T follicular helper cell (primary cell): ENCODE measurements at regions not wholly inside any gene's neighbourhood (a gene's known extent, or its start where the extent isn't known, plus 50 kb on each side); places are given as distances from the start of the nearest gene placed in this dataset.
"Not testable (repeated sequence)": the region's sequence is repeated elsewhere in the genome, so short reads cannot be mapped to it uniquely, and the experiment has no call there.

Experiments
- DNase-seq: peaks from one replicate; pipeline ENCODE4 v3.0.0-alpha.2; 2020; ENCODE audit warnings: low read depth

DNA sequence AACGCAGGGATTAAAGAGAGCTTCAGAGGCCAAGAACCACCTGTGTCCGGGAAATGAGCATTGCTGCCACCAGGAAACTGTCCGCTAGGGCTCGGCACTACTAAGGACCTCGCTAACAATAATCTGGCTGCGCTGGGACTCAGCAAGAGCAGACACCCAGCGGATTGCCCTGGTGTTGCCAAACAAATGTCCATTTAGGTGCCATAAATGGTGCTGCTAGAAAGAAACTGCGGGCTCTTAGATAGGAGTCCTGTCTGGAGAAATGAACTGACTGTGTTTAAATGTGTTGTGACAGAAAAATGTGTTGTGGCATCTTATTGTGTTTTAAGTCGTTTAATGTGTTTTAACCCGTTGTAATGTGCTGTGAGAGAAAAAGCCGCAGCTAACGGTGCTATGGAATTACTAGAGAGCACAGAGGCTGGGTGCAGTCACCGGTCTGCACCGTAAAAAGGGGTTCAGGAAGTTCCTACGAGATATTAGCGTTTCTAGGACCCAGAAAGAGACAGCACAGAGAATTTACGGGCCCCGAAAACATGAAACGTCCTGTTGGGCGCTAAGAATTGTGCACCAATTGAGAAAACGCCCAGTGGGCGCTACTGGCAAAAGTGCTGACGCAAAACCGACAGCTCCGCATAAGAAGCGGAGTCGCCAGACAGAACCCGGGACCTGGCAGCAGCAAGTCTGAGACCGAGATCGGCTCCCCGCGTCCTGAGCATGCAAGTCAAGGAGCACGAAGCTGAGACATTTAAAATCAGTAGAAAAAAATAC lies 90.6 kb downstream of the ANXA2R start:
- peak; percentile 48 for DNase-seq

DNA sequence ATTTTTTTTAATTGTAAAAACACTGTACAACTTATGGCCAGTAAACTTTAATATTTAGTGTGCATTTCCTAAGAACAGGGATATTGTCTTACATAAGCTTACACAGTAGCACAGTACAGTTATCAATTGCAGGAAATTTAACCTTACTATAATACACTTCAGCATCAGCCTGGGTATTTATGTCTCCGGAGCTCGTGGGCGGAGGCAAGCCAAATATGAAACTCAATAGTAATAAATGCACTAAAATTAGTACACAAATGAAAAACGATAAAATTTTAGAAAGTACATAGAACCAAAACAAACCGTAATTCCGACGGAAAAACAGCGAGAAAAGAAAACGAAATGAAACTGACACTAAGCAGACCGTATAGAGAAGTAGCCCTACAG lies 91.2 kb downstream of the ANXA2R start:
- DNase-seq, result no peak

DNA sequence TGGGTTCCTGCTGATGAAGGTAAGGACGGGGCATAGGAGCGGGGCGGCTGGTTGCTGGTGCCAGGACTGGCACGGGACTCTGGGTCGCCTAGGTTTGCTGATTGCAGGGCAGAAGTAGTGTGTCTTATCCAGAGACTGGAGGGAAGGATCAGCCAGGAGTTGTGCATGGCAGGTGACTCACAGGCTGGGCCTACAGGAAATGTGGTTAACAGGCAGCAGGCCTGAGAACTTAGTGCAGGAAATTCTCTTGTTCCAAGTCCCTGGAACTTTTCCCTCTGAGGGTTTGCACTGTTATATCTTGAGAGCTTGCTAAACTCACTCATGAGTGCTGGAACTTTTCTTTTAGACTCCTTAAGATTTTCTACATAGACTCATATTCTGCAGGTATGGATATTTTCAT lies 95.1 kb downstream of the ANXA2R start:
- no peak for DNase-seq

DNA sequence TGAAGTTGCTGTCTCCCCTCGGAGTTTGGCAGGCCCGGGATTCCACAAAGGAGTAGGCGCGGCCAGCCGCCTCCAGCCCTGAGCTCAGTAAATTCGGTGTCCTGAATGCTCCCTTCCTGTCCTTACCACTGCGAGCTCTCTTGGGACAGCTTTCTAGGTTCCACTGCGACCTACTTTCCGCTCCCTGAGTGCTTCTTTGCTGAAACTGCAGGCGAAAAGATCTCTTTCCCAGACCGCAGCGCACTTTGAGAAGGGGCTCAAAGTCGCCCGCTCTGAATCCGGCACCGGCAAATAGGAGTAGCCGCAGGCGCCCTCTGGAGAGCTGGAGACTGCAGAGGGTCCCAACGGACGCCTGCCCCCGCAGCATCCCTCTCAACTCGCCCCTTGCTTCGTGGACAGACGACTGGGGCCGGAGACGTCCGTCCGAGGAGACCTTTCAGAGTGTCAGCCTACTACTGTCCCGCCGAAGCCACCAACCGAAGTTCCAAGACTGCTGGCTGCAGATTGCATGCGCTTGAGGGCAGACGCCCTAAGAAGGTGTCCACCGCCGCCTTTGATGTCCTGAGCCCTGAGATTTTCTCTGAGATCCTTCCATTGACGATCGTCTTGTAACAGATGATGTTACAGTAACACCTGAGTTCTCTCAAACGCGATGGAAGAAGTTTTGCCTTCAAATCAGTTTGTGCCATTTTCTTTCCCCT lies 96.0 kb downstream of the ANXA2R start:
- no peak for DNase-seq

DNA sequence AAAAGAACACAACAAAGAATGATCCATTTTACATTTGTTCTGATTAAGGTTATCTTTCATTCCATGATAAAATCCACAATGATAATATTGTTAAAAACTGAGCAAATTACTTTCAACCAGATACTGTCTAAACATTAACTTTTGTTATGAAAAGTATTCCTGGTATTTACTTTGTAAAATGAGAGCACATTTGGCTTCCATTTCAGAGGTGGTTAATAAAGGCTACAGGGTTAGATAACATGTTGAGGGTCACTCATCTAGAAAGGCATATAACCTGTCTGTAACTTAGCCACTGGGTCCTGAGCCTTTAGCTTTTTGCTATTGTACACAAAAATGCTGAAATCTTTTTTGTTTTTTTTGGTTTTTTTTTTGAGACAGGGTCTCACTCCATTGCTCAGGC lies 99.3 kb downstream of the ANXA2R start:
- DNase-seq, result no peak

DNA sequence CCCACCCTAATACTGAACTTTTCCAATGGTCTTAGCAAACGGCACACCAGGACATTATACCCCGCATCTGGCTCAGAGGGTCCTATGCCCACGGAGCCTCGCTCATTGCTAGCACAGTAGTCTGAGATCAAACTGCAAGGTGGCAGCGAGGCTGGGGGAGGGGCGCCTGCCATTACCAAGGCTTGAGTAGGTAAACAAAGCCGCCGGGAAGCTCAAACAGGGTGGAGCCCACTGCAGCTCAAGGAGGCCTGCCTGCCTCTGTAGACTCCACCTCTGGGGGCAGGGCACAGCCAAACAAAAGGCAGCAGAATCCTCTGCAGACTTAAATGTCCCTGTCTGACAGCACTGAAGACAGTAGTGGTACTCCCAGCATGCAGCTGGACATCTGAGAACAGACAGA lies 108.1 kb downstream of the ANXA2R start:
- DNase-seq, result not testable (repeated sequence)

DNA sequence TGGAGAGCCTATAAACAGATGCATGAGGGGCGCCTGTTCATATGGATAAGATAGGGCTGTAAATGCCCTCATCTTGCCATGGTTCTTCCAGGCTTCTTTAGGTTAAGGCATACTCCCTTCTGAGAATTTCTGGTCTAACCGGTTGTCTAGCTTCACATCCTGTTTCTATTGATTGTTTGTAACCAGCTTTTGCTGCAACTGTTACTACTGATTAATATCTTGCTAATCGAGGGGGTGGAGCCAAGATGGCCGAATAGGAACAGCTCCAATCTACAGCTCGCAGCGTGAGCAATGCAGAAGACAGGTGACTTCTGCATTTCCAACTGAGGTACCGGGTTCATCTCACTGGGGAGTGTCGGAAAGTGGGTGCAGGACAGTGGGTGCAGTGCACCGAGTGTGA lies 108.7 kb downstream of the ANXA2R start:
- not testable (repeated sequence) for DNase-seq

DNA sequence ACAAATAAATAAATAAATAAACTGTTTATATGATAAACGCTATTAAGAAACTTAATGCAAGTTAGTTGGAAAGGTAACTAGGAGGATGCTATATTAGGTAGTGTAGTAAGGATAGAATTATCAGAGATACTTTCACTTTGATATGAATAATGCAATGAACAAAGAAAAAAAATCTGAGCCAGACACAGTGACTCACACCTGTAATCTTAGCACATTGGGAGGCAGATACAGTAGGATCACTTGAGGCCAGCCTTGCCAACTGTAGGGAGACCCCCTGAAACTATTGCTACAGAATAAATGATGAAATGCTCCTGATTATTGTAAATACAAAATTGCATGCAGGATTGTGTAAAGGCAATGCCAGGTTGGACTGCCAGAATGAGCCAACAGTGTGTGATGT lies 109.2 kb downstream of the ANXA2R start:
- DNase-seq, result no peak

DNA sequence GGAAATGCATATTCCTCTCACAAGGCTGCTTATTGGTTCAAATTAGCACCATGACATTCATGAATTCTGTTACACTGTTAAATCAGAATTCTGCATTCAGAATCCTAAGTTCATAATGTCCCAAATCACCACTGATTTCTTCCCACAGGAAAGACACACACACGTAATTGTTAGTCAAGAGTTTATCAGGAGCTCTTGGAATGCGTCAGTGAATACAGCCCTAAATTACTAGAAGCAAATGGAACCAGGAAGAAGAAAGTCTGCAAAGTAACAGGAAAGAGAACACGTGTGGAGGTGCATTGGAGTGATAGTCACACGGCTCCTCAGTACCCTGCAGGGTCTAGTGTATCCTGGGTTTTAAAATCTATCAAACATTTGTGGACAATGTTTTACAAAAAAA lies 110.2 kb downstream of the ANXA2R start:
- DNase-seq, result no peak

DNA sequence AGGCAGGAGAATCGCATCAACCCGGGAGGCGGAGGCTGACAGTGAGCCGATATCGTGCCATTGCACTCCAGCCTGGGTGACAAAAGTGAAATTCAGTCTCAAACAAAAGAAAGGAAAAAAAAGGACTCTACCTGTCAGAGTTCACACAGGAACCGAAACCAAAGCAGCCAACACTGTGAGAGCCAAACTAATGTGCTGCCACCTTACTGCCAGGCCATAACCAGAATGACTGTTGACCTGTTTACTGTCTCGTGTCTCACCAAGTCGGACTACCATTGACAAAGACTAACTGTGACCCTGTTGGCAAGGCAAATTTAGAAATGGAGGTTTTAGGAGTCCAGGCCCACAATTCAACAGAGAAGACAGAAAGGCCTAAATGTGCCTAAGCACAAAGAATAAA lies 112.4 kb downstream of the ANXA2R start:
- no peak for DNase-seq

DNA sequence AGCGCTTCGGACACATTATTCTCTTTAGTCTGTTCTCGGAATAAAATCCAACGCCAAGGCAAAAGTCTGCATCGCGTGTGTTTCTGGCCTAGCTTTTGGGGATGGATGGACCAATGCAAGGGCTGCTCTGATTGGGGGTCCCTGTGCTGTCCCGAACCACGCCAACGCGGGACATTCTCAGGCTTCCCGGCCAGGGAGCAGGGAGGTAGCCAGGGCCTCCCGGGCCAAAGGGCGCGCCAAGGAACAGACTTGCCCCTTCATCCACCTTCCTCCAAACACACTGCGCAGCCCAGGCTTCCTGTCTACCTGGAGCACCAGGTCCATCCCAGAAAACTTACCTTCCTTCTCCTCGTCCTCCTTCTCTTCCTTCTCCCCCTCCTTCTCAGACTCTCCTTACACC lies 113.0 kb upstream of the SELENOP start:
- DNase-seq, result no peak

DNA sequence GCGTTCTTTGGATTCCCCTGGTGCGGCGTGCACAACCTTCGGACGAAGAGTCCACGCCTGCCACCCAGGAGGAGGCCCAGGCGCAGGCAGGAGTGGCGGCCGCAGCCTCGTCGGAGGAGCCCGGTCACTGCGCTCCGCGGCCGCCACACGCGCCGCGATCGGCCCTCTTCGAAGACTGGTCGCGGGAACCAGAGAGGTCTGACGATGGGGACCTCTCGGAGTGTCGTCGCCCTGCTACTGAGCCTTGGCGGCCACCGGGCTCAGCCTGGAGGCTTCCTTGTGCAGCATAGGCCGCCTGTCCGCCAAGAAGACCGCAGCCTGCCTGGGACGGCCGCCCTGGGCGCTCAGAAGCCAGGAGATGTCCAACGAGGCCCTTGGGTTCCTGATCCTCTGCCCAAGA lies 112.5 kb upstream of the SELENOP start:
- no peak for DNase-seq

DNA sequence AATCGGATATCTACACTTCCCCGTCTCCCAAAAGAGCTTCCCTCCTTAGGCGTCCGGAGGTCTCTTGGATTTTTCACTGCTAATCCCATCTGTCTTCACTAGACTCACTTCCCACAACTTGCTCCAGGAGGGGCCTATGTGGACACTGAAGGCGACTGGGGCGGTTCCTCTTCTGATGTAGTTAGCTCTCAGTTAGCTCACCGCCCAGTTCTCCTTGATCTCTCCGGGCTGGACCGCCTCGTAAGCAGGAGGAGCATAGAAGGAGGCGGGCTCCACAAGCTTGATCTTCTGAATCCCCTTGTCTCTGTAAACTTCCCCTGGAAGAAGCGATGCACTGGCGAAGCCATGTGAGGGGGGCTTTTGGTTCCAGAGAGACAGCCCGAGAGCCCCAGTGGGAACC lies 112.0 kb upstream of the SELENOP start:
- DNase-seq, result no peak

DNA sequence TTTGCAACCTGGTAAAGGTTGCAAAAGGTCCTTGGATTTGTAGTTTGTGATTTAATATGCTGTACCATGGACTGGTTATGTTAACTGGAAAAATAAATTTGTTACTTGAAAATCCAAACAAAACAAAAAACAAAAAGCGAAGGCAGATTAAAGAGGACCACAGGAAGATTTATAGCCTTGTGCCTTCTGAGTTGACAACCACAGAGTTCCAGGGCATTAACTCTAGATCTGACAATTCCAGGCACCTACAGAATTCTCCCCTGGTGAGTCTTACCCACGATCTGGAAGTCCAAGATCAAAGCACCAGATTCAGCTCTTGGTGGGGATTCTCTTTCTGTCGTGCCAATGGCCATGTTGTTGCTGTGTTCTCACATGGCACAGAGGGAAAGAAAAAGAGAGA lies 107.9 kb upstream of the SELENOP start:
- DNase-seq, result no peak

DNA sequence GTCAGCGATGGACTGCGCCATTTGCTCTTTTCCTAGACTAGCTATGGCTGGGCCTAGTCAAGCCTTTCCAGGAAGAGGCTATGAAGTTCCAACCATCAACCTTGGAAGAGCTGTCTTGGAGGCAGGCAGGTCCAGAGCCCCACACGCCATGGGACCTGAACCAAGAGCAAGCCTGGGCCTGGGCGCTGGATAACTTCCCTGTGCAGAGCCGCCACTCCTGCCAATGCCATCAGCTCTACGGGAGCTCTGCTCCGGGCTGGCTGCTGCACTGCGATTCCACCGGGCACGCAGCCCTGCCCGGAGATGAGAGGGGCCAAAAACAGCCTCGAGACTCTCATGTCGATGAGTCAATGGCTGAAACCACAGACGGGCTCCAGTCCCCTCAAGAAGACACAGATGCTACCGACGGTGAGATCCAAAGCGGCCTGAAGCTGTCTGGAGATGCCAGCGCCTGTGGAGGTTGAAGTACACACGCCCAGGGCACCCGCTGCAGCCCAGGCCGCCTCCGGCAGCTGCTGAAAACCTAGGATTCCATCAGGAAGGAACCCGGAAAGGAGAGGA lies 103.7 kb upstream of the SELENOP start:
- no peak for DNase-seq

DNA sequence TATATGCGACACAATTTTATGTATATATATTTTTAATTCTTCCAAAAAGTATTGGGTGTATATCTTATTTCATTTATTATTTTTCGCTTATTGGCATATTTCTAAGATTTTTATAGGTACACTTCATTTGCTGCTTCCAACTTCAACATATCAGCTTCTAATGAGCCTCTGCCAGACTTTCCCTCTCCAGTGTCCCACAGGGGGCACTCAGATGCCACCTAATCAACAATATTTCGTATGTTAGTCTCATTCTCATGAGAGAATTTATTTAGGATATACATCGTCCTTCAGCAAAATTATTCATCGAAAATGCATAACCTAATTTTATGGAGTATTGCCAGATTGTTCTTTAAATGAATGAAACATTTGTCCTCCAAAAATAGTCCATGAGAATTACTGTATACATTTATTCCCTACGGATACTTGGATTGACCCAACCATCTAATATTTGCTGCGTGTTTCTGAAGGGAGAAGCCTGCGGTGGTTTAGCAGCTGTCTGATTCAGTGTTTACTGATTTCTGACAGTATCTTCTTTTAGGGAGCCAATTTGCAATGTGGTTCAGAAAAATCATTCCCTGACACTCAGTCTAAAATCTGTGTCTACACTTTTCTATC lies 100.6 kb upstream of the SELENOP start:
- peak; percentile 39 for DNase-seq

DNA sequence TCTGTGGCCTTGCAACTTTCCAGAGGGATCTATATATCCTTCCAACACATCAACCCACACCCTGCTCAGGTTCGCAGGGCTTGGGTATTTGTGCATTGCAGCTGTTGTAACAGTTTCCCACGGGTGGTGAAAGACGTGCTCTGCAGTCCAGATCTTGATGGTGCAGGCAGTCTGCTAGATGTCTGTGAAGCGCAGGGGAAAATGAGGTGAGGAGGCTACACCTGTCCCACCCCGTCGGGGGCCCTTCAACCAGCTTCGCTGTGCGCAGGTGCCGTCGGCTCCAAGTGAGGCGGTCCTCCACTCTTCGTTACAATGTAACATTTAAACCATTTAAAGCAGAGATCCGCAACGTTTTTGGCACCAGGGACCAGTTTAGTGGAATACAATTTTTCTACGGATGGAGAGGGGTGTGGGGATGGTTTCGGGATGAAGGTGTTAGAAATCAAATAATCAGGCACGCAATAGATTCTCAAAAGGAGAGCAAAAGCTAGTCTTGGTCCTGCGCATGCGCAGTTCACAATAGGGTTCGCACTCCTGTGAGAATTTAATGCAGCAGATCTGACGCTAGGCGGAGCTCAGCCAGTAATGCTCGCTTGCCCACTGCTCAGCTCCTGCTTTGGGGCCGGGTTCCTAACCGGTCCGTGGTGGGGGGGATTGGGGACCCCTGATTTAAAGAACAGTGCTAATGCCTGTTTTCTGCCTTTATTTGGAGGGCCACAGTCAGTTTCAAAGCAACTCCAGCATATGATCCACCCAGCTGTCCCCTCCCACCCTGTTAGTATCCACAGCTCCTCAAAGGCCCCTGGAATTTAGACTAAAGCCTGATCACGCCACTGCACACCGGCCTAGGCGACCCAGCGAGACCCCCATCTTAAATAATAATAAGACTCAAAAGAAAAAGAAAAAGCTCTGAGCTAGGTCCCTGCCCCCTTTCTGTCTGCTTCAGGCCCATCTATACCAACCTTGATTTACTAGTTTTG lies 97.1 kb upstream of the SELENOP start:
- peak; percentile 86 for DNase-seq

DNA sequence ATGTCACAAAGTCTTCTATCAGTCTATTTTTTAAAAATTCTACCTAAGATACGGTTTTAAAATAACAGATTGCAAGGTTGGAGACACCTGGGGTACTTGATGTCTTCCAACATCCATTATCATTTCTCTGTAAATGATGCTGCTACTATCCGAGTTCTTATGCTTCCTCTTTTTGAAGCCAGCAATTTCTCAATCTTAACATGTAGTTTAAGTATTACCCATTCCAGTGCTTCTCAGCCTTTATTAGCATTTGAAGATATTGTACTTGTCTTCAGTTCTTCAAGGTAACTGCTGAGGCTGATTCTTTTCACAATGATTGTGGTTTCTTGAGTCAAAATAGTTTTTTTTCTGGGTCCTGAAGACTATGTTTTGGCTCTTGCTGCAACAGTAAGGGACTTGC lies 96.4 kb upstream of the SELENOP start:
- DNase-seq, result no peak

DNA sequence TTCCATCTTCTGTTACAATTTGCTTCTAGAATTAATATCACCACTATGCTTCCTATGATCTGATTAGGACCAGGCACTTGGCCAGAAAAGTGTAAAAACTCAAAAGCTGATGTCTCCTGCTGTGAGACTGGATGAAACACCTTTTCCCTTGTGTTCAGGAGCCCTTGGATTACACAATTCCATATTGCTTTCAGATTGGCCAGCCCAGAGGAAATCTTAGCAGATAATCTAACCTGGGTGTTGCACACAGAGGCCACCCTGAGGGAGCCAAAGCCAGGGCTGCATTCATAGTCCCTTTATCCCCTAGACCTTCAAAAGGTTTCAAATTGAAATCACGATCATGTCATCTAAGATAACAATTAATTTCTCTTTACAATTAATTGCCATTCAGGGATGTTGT lies 94.1 kb upstream of the SELENOP start:
- no peak for DNase-seq

DNA sequence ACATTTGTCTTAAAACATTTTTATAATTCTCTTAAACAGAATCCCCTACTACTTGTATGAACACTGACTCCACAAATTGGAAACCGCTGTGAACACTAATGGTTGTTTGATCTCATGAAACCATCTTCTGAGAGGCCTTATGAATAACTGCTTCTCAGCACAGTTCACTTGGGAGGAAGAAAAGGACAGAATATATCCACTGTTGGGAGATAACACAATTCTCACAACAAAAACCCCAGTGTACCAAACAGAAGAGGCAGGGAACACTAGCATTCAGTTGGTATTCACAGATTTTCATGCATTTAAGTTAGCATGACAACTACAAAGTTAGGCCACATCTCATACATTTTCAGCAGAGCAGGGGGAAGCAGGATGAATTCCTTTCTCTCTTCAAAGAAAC lies 89.0 kb upstream of the SELENOP start:
- DNase-seq, result no peak

DNA sequence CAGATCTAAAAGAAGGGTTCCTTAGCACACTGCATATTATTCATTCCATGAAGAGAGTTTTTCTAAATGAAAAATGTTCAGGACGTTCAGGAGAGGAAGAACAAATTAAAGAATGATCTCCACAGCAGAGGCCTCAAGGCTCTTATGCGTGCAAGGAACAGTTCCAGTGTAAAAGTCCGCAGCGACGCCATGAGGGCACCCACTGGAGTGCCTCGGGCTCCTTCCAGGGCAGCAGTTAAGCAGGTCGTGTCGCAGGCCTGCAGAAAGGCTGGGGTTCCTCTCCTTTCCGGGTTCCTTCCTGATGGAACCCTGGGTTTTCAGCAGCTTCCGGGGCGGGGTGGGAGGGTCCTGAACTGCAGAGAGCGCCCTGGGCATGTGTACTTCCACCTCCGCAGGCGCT lies 87.1 kb upstream of the SELENOP start:
- DNase-seq, result no peak

DNA sequence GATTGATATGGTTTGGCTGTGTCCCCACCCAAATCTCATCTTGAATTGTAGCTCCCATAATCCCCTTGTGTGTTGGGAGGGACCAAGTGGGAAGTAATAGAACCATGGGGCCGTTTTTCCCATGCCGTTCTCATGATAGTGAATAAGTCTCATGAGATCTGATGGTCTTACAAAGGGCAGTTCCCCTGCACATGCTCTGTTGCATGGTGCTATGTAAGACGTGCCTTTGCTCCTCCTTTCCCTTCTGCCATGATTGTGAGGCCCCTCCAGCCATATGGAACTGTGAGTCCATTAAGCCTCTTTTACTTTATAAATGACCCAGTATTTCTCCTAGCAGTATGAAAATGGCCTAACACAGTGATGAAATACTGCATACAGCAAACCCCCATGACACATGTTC lies 84.8 kb upstream of the SELENOP start:
- DNase-seq, result no peak
